IMR-90 (cell line): ENCODE measurements at regions not wholly inside any gene's neighbourhood (a gene's known extent, or its start where the extent isn't known, plus 50 kb on each side); places are given as distances from the start of the nearest gene placed in this dataset.

Source experiments
- ATAC-seq: fragments of 200-7000 bp; cut with Tn5 transposase; 2 replicates; pipeline ENCODE4 v1.9.1; 2020; ENCODE audit warnings: low read depth, mild to moderate bottlenecking, moderate library complexity
- BruUV-seq: library from RNA; stranded (reverse); fragments of 400-500 nt; replicated peaks from 2 replicates; lab custom pipeline; 2021; lab: Mats Ljungman, UMichigan
- CTCF ChIA-PET: fragments of 300-600 bp; formaldehyde crosslinking; extraction: SDS; loops from one replicate; lab custom pipeline; 2021; ENCODE audit warnings: antibody characterized with exemption; lab: Yijun Ruan, JAX
- POLR2A ChIA-PET: fragments of 300-600 bp; sonication (Branson Sonifier 250); formaldehyde crosslinking; loops from one replicate; lab custom pipeline; 2022; ENCODE audit warnings: antibody characterized with exemption; ENCODE audit not compliant: unreplicated experiment; lab: Charles Lee
- DNase-seq: peaks from one replicate; pipeline ENCODE4 v3.0.0; 2013
- H2AFZ ChIP-seq: replicated peaks from 2 replicates; pipeline ENCODE3; 2013; ENCODE audit warnings: low read length, mild to moderate bottlenecking; ENCODE audit not compliant: poor library complexity
- H2AK5ac ChIP-seq: 2 replicates; pipeline ENCODE4 v1.6.1; 2013; ENCODE audit warnings: low read depth, low read length, inconsistent platforms
- H2AK9ac ChIP-seq: replicated peaks from 2 replicates; pipeline ENCODE3; 2013; ENCODE audit warnings: mild to moderate bottlenecking, low read depth, low read length, moderate library complexity; ENCODE audit not compliant: poor library complexity
- H2BK120ac ChIP-seq: 2 replicates; pipeline ENCODE4 v1.6.1; 2013; ENCODE audit warnings: low read depth, low read length, inconsistent platforms
- H2BK15ac ChIP-seq: 3 replicates; pipeline ENCODE4 v1.6.1; 2013; ENCODE audit warnings: low read depth, low read length, inconsistent platforms
- H2BK20ac ChIP-seq: 2 replicates; pipeline ENCODE4 v1.6.1; 2013; ENCODE audit warnings: low read depth, mild to moderate bottlenecking, inconsistent platforms, low read length, moderate library complexity
- H2BK5ac ChIP-seq: 2 replicates; pipeline ENCODE4 v1.6.1; 2013; ENCODE audit warnings: mild to moderate bottlenecking, low read depth, low read length, inconsistent platforms; ENCODE audit not compliant: poor library complexity, severe bottlenecking
- H3K14ac ChIP-seq: replicated peaks from 2 replicates; pipeline ENCODE4 v1.6.1; 2013; ENCODE audit warnings: low read depth, low read length, inconsistent platforms
- H3K18ac ChIP-seq: 2 replicates; pipeline ENCODE4 v1.6.1; 2013; ENCODE audit warnings: low read depth, low read length, control low read depth
- H3K23ac ChIP-seq: 2 replicates; pipeline ENCODE4 v1.6.1; 2013; ENCODE audit warnings: low read depth, low read length, inconsistent platforms
- H3K27ac ChIP-seq: 2 replicates; pipeline ENCODE4 v1.5.1; 2013; ENCODE audit warnings: mild to moderate bottlenecking, control low read depth, low read length; ENCODE audit not compliant: insufficient read depth
- H3K27me3 ChIP-seq: 2 replicates; pipeline ENCODE4 v1.6.1; 2013; ENCODE audit warnings: low read length; ENCODE audit not compliant: control insufficient read depth, insufficient read depth
- H3K36me3 ChIP-seq: 2 replicates; pipeline ENCODE4 v1.6.1; 2013; ENCODE audit warnings: low read length, mixed read lengths; ENCODE audit not compliant: control insufficient read depth, insufficient read depth
- H3K4ac ChIP-seq: 2 replicates; pipeline ENCODE4 v1.6.1; 2013; ENCODE audit warnings: low read depth, low read length, inconsistent platforms
- H3K4me1 ChIP-seq: 2 replicates; pipeline ENCODE4 v1.6.1; 2013; ENCODE audit warnings: low read length, mixed read lengths; ENCODE audit not compliant: control insufficient read depth, insufficient read depth
- H3K4me2 ChIP-seq: 2 replicates; pipeline ENCODE4 v1.6.1; 2013; ENCODE audit warnings: low read depth, mild to moderate bottlenecking, control low read depth, low read length, moderate library complexity
- H3K4me3 ChIP-seq: 2 replicates; pipeline ENCODE4 v1.5.1; 2013; ENCODE audit warnings: low read depth, mild to moderate bottlenecking, control low read depth, low read length, moderate library complexity; ENCODE audit not compliant: insufficient read depth
- H3K56ac ChIP-seq: 2 replicates; pipeline ENCODE4 v1.6.1; 2013; ENCODE audit warnings: low read length, inconsistent platforms; ENCODE audit not compliant: insufficient read depth; ENCODE audit errors: extremely low read depth
- H3K79me1 ChIP-seq, 2 experiments: 2 replicates each; pipeline ENCODE4 v1.6.1; 2013; ENCODE audit warnings: low read length in 2 of 2, inconsistent platforms in 1 of 2, low read depth in 1 of 2
- H3K9ac ChIP-seq: 2 replicates; pipeline ENCODE4 v1.6.1; 2013; ENCODE audit warnings: low read depth, low read length, control low read depth
- H3K9me1 ChIP-seq: 2 replicates; pipeline ENCODE4 v1.6.1; 2013; ENCODE audit warnings: low read length, inconsistent platforms; ENCODE audit not compliant: insufficient read depth
- H3K9me3 ChIP-seq: 2 replicates; pipeline ENCODE4 v1.6.1; 2013; ENCODE audit warnings: low read length; ENCODE audit not compliant: control insufficient read depth, insufficient read depth
- H4K20me1 ChIP-seq: 2 replicates; pipeline ENCODE4 v1.6.1; 2013; ENCODE audit warnings: low read length, inconsistent platforms; ENCODE audit not compliant: insufficient read depth
- H4K5ac ChIP-seq: 2 replicates; pipeline ENCODE4 v1.6.1; 2013; ENCODE audit warnings: mild to moderate bottlenecking, low read depth, low read length, control low read depth
- H4K8ac ChIP-seq, 2 experiments: 2 replicates each; pipeline ENCODE4 v1.6.1; 2013; ENCODE audit warnings: low read depth in 2 of 2, low read length in 2 of 2, control low read depth in 1 of 2, inconsistent platforms in 1 of 2
- H4K91ac ChIP-seq: 2 replicates; pipeline ENCODE4 v1.6.1; 2013; ENCODE audit warnings: low read depth, low read length, inconsistent platforms; ENCODE audit not compliant: insufficient read depth
- BHLHE40 ChIP-seq: fragments of 150-350 bp; IDR thresholded peaks from 2 replicates; pipeline ENCODE4 v1.6.1; 2016; ENCODE audit warnings: mild to moderate bottlenecking, low read depth, low read length
- CEBPB ChIP-seq: IDR thresholded peaks from 2 replicates; pipeline ENCODE4 v1.6.1; 2012; ENCODE audit warnings: low read depth, low read length, improper control_type of control experiment
- CHD1 ChIP-seq: IDR thresholded peaks from 2 replicates; pipeline ENCODE4 v1.6.1; 2012; ENCODE audit warnings: low read depth, low read length, improper control_type of control experiment
- FOS ChIP-seq: fragments of 150-350 bp; IDR thresholded peaks from 2 replicates; pipeline ENCODE4 v1.6.1; 2016; ENCODE audit warnings: low read depth, low read length
- MAFK ChIP-seq: IDR thresholded peaks from 2 replicates; pipeline ENCODE4 v1.6.1; 2012; ENCODE audit warnings: low read depth, low read length, improper control_type of control experiment
- MAZ ChIP-seq: IDR thresholded peaks from 2 replicates; pipeline ENCODE4 v1.6.1; 2012; ENCODE audit warnings: low read depth, mild to moderate bottlenecking, low read length, improper control_type of control experiment, moderate library complexity, borderline replicate concordance
- MXI1 ChIP-seq: IDR thresholded peaks from 2 replicates; pipeline ENCODE4 v1.6.1; 2012; ENCODE audit warnings: low read depth, mild to moderate bottlenecking, low read length, moderate library complexity, borderline replicate concordance
- NFE2L2 ChIP-seq: fragments of 150-350 bp; IDR thresholded peaks from 2 replicates; pipeline ENCODE4 v1.6.1; 2016; ENCODE audit warnings: low read depth, mild to moderate bottlenecking, low read length
- POLR2A ChIP-seq: IDR thresholded peaks from 2 replicates; pipeline ENCODE4 v1.6.1; 2012; ENCODE audit warnings: mild to moderate bottlenecking, low read depth, low read length
- RAD21 ChIP-seq: IDR thresholded peaks from 2 replicates; pipeline ENCODE4 v1.6.1; 2012; ENCODE audit warnings: low read length, improper control_type of control experiment
- RCOR1 ChIP-seq: IDR thresholded peaks from 2 replicates; pipeline ENCODE4 v1.6.1; 2012; ENCODE audit warnings: mild to moderate bottlenecking, low read length, improper control_type of control experiment; ENCODE audit not compliant: insufficient replicate concordance
- RFX5 ChIP-seq: IDR thresholded peaks from 2 replicates; pipeline ENCODE4 v1.8.0; 2012; ENCODE audit warnings: low read depth, mild to moderate bottlenecking, low read length, moderate library complexity
- SMC3 ChIP-seq: fragments of 150-350 bp; IDR thresholded peaks from 2 replicates; pipeline ENCODE4 v1.6.1; 2016; ENCODE audit warnings: low read depth, mild to moderate bottlenecking, antibody characterized with exemption, low read length, moderate library complexity
- WGBS, 2 experiments: methylation state at CpG; one replicate each; pipeline versions ENCODE4 v1.1.5 to v1.1.7; 2013; ENCODE audit warnings: missing lambda C conversion rate in 2 of 2; ENCODE audit not compliant: insufficient read length in 1 of 2; ENCODE audit errors: extremely low coverage in 2 of 2; 5-methylcytosine and 5-hydroxymethylcytosine counted together
- dilution Hi-C: fragments of 300-500 bp; cut with HindIII; formaldehyde crosslinking; loops from one replicate; pipeline ENCODE4 v1.14.3; 2018; ENCODE audit warnings: low sequenced_read_pairs; ENCODE audit not compliant: unreplicated experiment
- in situ Hi-C: fragments of 300-500 bp; cut with MboI; formaldehyde crosslinking; loops from 3 replicates; pipeline ENCODE4 v1.14.3; 2019; ENCODE audit warnings: low sequenced_read_pairs, inconsistent platforms, mixed read lengths
- intact Hi-C: fragments of 100-400 bp; cut with micrococcal nuclease; formaldehyde crosslinking; loops from 2 replicates; pipeline ENCODE4 v1.10.0; 2022
- TF ChIP-seq, protein P1 (sequence below): fragments of 150-350 bp; IDR thresholded peaks from 2 replicates; pipeline ENCODE4 v1.6.1; 2016; ENCODE audit warnings: low read depth, mild to moderate bottlenecking, low read length, moderate library complexity, borderline replicate concordance
- TF ChIP-seq, protein P2 (sequence below): conservative IDR thresholded peaks from 2 replicates; pipeline ENCODE4 v1.5.1; 2012; ENCODE audit warnings: mild to moderate bottlenecking, low read depth, low read length, improper control_type of control experiment
- TF ChIP-seq, protein P3 (sequence below): fragments of 150-350 bp; IDR thresholded peaks from 2 replicates; pipeline ENCODE4 v1.6.1; 2017; ENCODE audit warnings: mild to moderate bottlenecking, antibody characterized with exemption, low read length, low read depth

DNA sequence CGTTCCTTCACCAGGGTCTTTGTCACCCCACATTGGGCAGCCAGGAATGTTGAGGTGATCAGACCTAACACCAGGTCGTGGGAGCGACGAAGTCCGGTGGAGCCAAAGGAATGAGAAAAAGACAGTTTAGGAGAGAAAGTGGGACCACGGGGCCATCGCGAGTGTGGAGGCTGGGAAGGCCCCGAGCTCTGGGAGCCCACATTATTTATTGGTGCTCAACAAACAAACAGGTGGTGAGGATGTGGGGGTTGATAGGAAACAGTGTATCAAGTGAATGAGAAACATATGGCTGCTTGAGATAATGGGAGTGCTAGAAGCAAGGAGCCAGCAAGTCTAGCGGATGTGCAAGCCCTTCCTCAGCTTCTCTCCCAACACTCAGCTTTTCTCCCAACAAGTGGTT, 287.1 kb upstream of the SGK1 start:
- no peak overlapping the region for H3K23ac ChIP-seq
- no peak overlapping the region for H4K91ac ChIP-seq
- no peak overlapping the region for H2BK5ac ChIP-seq
- H3K27me3 ChIP-seq = no peaks in the 10 kb centered on the region
- no peak for DNase-seq
- H2BK15ac ChIP-seq = no peak overlapping the region
- in situ Hi-C loops = no loop called here
- no peaks in the 10 kb centered on the region for H3K79me1 ChIP-seq
- 91% methylated on average over 6 of the region's 10 CpGs; no CpG with 5 or more reads in 1 of the 2 experiments for WGBS, 2 experiments
- no peak for ATAC-seq
- no peak overlapping the region for H3K14ac ChIP-seq
- H3K4me1 ChIP-seq = no peaks in the 10 kb centered on the region
- H3K27ac ChIP-seq = no peak overlapping the region
- no TSS peak for BruUV-seq
- intact Hi-C loops = no loop called here
- no peak overlapping the region for H2BK20ac ChIP-seq
- no peak overlapping the region for H3K18ac ChIP-seq
- no peak overlapping the region for H3K4ac ChIP-seq
- no peak overlapping the region for H3K56ac ChIP-seq
- CTCF ChIA-PET = interaction anchor here (1.1 kb wide), 1 partner anchor 15 kb away, joined by 3 read pairs; no protein-coding TSS in a partner anchor
- H4K20me1 ChIP-seq = no peaks in the 10 kb centered on the region
- no peaks in the 10 kb centered on the region for H3K36me3 ChIP-seq
- no peak overlapping the region for H2AK5ac ChIP-seq
- POLR2A ChIA-PET = no interaction called here
- H4K5ac ChIP-seq = no peak overlapping the region
- H2BK120ac ChIP-seq = no peak overlapping the region
- H3K9me3 ChIP-seq = peaks cover 10% of the 10 kb centered on the region
- no peak overlapping the region for H3K9ac ChIP-seq
- TF ChIP-seq CHD1 (no peak), RFX5 (no peak), MAZ (no peak), POLR2A (no peak), BHLHE40 (no peak), SMC3 (no peak), RAD21 (no peak), CEBPB (no peak), MXI1 (no peak), MAFK (no peak), NFE2L2 (no peak), FOS (no peak), RCOR1 (no peak)
- TF ChIP-seq, protein P1, sequence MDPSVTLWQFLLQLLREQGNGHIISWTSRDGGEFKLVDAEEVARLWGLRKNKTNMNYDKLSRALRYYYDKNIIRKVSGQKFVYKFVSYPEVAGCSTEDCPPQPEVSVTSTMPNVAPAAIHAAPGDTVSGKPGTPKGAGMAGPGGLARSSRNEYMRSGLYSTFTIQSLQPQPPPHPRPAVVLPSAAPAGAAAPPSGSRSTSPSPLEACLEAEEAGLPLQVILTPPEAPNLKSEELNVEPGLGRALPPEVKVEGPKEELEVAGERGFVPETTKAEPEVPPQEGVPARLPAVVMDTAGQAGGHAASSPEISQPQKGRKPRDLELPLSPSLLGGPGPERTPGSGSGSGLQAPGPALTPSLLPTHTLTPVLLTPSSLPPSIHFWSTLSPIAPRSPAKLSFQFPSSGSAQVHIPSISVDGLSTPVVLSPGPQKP = no peak
- TF ChIP-seq, protein P2, sequence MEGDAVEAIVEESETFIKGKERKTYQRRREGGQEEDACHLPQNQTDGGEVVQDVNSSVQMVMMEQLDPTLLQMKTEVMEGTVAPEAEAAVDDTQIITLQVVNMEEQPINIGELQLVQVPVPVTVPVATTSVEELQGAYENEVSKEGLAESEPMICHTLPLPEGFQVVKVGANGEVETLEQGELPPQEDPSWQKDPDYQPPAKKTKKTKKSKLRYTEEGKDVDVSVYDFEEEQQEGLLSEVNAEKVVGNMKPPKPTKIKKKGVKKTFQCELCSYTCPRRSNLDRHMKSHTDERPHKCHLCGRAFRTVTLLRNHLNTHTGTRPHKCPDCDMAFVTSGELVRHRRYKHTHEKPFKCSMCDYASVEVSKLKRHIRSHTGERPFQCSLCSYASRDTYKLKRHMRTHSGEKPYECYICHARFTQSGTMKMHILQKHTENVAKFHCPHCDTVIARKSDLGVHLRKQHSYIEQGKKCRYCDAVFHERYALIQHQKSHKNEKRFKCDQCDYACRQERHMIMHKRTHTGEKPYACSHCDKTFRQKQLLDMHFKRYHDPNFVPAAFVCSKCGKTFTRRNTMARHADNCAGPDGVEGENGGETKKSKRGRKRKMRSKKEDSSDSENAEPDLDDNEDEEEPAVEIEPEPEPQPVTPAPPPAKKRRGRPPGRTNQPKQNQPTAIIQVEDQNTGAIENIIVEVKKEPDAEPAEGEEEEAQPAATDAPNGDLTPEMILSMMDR = no peak
- TF ChIP-seq, protein P3, sequence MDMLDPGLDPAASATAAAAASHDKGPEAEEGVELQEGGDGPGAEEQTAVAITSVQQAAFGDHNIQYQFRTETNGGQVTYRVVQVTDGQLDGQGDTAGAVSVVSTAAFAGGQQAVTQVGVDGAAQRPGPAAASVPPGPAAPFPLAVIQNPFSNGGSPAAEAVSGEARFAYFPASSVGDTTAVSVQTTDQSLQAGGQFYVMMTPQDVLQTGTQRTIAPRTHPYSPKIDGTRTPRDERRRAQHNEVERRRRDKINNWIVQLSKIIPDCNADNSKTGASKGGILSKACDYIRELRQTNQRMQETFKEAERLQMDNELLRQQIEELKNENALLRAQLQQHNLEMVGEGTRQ = no peak
- H3K4me3 ChIP-seq = no peak overlapping the region
- no peak overlapping the region for H4K8ac ChIP-seq
- H3K9me1 ChIP-seq = no peaks in the 10 kb centered on the region
- H2AFZ ChIP-seq = no peak overlapping the region
- no peak overlapping the region for H2AK9ac ChIP-seq
- no peak overlapping the region for H3K4me2 ChIP-seq
- dilution Hi-C loops = no loop called here
